Activated gamma-delta T cell treated with anti-CD3 and anti-CD28 coated beads, Interleukin-2, amount 50 U/mL, for 16 hours (primary cell): ENCODE measurements at regions not wholly inside any gene's neighbourhood (a gene's known extent, or its start where the extent isn't known, plus 50 kb on each side); places are given as distances from the start of the nearest gene placed in this dataset.

Experiments
- DNase-seq: peaks from one replicate; pipeline ENCODE4 v3.0.0-alpha.2; 2020; ENCODE audit warnings: low read depth

DNA sequence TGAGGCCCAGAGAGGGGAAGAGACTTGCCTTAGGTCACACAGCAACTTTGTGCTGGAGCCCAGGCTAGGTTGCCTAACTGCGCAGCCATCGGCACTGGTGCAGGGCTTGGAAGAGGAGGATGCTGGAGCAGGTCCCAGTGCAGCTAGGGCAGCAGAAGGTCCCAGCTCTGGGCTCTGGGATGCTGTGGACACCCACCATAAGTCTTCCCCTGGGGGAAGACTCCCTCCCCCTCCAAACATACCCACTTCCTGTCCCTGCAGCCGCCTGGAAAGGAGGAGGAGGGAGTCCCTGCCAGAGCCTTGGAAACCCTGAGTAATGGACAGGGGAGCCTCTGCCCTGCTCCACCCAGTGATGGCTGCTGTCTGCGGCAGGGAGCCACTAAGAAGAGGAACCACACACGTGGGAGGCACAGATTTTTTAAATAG, 93.6 kb downstream of the NCR2 start:
- no peak for DNase-seq

DNA sequence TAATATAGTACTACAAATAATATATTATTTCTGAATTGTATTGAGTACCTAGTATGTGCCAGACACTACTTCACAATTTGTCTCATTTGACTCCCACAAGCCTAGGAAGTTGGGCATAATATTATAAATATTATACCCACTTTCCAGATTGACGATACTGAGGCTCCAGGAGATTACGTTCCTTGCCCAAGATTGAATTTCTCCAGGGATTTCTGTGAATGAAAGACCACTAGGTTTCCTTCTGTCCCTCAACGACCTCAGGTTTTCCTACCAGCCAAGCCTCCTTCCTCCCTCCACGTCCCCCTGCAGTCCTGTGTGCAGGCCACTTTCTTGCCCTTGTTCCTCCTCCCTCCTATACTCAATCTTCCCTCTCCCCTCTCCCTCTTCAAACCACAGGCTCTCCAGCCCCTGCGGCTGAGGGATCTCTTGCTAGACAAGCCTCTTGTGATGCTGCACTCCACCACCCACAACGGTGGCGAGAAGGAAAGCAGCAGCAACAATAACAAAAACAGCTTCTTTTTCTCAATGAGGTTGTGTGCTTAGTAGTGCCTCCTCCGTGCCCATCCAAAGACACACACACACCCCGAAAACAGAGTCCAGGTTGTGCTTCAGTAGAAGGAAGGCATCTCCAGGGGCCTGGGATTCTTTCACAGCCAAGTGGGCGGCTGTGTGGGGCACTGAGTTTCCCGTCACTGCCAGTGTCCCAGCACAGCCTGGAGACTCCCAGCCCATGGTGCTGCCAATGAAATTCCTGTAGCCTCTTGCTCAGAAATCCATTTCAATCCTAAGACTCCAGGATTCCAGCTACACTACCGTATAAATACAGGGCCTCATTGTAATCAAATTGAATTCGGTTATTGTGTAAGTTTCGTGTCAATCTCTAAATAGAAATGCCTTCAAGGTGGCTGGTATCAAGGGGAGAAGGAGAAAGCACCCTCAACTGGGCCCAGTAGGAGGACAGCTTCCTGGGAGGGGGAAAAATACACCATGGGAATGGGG, 94.4 kb downstream of the NCR2 start:
- no peak for DNase-seq

DNA sequence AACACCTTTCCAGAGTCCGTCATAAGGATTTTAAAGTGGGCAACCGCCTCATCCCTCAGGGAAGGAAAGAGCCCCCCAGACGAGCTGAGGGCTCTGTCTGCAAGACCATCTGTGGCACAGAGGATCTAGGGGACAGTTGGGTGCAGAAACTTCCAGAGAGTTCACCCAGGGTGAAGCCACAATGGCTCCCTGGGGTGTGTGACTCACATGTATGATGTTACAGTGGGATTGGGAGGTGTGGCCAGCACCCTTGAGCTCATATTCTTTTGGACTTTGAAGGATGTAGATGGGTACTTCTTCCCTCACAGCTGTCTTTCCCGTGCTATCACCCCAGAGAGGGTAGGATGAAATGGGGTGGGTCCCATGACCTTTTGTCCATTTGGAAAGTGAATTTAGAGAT, 95.5 kb downstream of the NCR2 start:
- DNase-seq = no peak

DNA sequence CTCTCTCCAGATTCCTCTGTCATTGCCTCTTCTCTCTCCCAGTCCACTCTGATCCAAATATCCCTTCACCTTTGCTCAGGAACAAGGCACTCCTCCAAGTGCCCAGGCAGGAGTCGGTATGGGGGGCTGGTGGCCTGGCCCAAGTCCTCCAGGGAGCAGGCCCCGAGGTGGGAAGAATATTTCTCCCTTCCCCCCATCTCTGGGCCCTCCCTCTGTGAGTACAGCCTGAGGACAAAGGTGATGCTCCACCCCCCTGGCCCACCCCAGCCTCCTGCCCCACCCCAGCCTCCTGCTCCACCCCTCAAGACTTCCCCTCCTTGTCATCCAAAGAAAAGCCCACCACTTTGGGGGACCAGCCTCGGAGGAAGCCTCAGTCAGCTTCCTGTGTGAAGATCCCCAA, 96.9 kb downstream of the NCR2 start:
- no peak for DNase-seq

DNA sequence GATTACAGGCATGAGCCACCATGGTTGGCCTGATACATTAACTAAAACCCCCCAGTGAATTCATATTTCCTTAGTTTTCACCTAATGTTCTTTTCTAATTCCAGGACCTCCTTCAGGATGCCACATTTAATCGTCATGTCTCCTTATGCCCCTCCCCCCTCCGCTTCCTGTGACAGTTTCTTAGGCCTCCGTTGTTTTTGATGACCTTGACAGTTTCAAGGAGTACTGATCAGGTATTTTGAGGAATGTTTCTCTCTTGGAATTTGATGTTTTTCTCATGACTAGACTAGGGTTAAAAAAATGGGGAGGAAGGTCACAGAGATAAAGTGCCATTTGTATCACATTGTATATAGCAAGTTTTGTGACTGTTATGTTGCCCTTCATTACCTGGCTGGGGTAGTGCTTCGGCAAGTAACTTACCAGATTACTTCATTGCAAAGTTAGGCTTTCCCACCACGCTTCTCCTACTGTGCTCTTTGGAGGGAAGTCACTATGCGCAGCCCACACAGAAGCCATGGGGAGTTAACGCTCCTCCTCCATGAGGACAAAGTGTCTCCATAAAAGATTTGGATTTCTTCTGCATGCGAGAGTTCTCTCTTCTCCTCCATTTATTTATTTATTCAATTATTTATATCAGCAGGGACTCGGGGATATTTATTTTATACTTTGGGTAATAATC, 99.5 kb downstream of the NCR2 start:
- DNase-seq = no peak

DNA sequence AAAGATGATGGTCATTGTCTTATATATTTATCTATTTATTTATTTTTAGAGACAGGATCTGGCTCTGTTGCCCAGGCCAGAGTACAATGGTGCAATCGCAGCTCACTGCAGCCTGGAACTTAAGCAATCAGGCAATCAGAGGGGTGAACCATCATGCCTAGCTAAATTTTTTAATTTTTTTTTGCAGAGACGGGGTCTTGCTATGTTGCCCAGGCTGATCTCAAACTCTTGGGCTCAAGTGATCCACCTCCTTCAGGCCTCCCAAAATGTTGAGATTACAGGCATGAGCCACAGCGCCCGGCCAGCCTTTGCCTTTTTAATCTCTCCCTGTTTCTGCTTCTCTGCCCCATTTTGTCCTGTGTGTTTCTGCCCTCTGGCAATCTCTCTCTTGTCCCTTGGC, 102.2 kb downstream of the NCR2 start:
- no peak for DNase-seq

DNA sequence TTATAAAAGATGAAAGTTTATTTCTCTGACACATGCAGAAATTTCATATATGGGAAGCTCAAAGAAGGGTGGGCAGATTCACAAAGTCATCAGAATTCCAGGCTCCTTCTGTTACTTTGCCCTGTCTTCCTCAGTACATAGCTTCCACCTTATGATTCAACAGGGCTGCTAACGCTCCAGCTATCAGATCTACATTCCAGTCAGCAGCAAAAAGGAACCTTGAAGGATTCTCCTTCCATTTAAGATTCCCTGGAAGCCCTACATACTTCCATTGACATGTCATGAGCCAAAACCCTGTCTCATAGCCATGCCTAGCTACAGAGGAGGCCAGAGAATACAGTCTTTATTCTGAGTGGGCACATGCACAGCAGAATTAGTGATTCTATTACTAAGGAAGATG, 103.3 kb downstream of the NCR2 start:
- no peak for DNase-seq

DNA sequence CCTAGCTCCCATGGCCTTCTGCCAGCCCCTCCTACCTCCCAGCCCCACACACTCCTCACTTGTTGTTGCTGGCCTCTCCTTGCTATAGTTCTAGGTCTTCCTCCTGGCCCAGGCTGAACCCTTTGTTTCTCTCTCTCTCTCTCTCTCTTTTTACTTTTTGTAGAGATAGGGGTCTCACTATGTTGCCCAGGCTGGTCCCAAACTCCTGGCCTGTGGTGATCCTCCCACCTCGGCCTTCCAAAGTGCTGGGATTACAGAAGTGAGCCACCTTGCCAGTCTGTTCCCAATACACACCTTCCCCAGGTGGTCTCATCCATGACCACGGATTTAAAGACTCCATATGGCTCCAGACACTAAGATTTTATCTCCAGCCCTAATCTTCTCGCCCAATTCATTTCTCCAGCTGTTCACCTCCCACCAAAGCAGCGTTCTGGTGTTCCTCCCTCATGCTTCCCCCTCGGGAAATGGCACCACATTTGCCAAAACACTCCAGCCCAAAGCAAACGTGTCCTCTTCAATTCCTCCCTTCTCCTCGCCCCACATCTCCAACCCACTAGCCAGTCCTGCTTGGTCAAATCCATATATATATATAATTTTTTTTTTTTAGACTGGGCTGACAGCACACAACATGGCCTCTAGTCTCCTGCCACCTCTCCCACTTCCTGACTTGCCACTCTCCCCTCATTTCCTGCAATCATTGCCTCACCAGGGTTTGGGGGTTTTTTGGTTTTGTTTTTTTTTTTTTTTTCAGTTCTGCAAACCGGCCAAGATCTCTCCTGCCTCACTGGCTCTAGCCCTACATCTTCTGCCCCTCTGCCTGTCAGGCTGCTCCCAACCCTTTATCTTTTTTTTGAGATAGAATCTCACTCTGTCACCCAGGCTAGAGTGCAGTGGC, 104.4 kb downstream of the NCR2 start:
- DNase-seq = peak; percentile 25

DNA sequence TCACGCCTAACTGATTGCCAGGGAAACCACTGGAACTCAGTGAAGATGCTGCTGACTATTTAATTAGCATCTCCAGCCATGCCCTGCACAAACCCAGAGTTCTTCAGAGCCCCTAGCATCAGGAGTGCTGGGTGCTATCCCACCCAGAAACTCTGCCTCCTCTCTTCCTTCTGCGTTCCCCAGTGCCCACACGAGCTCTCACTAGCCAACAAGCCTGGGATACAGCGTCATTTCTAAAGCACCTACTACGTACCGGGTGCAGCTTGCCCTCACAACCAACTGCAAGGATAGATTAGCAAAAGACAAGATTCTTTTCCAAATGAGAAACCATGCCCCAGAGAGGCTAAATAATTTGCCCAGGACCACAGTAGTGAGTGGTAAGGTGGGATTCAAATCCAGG, 105.2 kb upstream of the FOXP4 start:
- DNase-seq = no peak

DNA sequence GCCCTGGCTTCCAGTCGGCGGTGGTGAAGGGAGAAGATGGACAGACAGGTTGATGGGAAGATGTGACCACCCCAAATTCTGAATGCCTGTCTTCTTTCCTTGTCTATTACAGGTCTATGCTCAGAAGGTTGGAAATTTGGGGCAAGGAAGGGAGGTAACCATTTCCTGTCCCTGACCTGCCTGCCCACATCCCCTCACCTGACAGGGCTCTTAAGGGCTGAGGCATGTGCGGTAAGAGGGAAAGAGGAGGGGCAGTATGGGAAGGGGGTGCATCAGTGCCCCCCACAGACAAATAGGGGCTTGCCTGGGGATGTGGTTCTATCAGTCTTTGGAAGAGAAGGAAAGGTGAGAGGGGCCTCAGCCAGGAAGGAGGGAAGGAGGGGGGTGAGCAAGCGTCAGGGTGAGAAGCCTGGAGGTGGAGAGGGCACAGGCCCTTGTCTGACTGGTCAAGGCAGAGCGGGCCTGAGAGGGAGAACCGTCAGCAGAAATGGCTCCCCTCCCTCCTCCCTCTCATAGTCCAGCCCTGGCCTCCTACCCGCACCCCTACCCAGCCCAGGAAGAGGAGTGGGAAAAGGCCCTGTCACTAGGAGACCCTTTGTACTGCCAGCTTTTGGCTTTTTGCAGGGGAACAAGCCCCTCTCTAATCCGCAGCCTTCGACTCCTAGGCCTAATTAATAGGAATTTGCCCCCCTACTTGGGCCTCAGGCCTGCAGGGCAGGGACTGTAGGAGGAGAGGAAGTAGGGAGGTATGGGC, 104.4 kb upstream of the FOXP4 start:
- DNase-seq = no peak

DNA sequence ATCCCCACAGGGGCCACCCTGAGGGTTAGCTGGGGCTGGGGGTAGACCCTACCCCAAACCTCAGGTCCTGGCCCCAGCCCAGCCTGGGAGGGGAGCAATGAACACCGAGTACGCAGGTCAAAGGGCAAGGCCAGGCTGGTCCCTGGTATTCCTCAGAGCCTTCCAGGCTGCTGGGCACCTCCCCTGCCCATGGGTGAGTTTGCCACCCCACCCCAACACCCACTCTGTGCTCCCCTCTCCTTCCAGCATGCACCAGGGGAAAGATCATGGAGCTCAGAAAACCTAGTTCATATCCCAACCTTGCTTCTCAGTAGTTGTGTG, 103.9 kb upstream of the FOXP4 start:
- DNase-seq = no peak

DNA sequence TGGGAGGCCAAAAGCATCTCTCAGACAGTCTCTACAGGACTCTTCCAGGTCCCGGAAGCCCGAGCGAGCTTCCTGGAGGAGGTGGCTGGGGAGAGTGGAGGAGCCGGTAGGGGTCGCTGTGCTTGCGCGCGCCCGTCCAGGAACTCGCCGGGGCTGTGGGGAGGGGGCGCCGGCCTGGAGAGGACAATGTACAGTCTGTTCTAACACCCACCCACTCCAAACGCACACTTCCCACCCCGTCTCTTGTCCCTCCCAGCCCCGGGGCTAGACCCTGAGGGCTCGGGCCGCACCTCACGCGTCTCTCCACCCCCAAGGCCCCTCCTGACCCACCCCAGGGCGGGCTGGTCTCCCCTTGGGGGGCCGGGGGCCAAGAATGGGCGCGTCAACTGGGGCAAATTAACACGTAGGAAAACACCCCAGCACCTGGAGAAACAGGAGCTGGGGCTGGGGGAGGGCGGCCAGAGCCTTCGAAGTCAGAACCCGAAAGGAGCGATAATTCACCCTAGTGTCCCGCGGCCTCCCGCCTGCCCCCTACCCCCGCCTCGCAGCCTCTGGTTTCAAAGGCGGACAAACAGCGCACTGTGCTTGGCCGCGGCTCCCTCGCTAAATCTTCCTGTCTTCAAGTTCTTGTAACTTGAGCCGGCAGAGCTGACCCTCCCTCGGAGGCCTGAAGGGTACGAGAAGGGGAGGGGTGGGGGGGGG, 103.2 kb upstream of the FOXP4 start:
- DNase-seq = no peak

DNA sequence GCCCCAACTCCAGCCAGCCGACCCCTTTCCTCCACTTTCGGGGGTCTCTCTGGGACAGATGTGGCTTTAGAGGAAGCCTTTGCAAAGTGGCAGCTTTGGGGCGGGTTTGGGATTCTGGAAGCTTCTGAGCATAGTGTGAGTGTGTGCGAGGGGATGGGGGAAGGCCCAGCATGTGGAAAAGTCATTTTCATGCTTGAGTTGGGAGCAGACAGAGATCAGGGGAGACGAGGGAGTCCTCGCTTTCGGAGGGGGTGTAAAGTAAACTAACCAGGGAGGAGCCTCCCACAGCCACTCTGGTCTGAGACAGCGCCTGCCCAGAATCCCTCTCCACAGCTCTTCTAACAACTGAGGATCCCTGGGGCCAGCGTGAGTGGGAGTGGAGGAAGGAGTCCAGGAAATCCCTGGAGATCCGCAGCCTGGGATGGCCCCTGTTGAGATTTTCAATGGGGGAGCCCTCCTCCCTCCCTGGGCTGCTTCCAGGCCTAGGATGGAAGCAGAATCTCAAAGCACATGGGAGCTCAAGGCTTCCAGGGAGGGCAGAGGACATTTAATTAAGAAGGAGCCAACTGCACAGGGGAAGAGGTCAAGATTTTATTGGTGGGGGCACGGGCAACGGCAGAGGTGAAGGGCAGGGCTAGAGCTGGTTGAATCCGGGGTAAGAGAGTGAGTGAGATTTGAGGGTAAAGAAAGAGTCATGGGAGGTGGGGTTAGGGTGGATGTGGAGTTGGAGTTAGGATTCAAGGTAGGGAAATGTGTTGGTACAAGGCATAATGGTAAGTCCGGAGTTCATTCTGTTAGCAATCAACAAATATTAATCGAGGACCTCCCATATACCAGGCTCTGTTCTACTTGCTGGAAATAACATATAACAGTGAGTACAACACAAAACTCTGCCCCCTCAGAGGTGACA, 102.3 kb upstream of the FOXP4 start:
- DNase-seq = no peak

DNA sequence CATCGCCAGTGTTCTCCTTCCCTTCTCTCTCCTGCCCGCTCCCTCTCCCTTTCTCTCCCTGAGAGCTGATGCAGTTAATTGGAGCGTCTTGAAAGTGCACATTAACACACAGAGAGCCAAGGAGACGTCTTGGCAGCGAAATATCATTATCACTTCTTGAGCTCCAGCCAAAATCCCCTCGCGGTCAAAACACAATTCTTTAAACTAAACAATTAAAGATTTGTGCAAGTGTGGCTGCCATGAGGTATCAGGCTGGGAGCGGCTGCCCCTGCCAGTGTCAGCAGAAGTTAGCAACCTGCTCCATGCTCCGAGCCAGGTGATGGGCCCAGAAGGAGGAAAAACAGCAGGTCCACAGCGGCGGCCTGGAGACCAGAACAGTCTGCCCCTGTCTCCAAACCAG, 100.9 kb upstream of the FOXP4 start:
- no peak for DNase-seq

DNA sequence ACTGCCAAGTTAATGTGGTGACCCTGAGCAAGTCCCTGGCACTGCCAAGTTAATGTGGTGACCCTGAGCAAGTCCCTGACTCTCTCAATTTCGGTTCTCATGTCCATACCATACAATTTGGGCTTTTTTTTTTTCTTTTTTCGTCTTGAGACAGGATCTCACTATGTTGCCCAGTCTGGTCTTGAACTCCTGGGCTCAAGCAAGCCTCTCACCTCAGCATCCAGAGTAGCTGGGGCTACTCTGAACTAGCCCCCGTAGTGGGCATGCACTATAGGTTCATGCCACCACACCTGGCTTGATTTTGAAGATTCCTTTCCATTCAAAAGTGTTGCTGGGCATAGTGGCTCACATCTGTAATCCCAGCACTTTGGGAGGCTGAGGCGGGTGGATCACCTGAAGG, 100.0 kb upstream of the FOXP4 start:
- no peak for DNase-seq

DNA sequence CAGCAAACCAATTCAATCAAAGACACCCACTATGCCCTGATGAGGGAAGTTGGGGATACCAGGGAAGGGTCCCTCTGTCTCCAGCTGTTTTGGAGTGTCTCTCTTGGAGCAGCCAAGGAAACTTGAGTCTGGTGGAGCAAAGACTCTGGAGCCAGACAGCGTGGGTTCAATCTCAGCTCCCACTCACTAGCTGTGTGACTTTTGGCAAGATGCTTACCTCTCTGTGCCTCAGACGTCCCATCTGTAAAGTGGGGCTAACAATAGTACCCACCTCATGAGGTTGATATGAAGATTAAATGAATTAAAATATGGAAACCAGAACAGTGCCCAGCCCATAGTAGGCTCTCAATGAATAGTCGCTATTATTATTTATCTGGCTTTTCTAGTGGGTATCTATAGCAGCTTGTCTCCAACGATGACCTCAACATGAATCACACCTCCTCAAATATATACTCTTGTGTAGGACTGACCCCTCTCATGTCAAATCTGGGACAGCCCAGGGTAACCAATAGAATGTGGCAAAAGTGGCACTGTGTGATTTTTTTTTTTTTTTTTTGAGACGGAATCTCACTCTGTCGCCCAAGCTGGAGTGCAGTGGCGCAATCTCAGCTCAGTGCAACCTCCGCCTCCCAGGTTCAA, 99.2 kb upstream of the FOXP4 start:
- no peak for DNase-seq

DNA sequence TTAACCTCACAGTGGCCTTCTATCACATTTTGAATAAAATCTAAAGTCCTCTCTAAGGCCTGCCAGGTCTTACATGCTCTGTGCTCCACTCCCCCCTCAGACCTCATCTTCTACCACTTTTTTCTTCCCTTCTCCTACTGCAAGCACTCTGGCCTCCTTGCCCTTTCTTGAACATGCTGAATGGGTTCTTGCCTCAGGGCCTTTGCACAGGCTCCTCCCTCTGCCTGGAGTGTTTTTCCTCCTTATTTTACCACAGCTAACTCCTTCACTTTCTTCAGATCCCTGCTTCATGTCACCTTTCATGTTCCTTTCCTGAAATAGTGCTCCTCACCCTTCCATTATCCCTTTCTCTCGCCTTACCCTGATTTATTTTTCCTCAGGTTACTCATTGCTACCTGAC, 97.9 kb upstream of the FOXP4 start:
- no peak for DNase-seq

DNA sequence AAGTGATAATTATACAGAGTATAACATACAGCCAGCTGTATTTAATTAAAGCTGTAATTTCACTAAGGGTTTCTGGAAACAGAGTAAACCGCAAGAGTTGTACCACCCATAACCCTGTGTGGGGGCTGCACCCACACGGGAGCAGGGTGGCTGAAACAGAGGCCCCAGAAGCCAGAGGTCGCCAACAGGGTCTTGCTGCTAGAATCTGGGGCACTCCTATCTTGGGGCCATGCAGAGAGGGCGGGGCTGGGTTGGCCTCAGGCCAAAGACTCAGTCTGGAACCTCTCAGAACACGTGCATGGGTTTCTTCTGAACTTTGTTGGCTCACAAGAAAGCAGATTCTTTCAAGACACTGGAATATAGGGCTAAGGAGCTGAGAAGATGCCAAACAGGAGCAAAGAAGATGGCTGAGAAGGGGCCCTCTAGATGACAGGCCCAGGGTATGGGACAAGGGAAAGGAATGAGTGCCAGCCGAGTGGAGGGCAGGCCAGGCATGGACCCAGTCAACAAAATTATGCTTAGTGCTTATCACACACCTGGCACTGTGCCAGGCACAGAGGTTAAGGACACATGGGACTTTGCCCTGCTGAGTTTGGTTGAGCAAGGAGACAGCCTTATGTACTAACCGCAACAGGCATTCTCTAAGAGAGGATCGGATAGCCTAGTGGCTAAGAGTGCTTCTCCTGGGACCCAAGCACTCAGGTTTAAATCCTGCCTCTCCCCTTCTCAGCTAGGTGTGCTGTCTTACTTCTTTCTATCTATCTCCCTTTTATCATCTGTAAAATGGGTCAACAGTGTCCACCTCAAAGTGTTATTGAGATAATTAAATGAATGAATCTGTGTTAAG, 96.6 kb upstream of the FOXP4 start:
- DNase-seq = no peak

DNA sequence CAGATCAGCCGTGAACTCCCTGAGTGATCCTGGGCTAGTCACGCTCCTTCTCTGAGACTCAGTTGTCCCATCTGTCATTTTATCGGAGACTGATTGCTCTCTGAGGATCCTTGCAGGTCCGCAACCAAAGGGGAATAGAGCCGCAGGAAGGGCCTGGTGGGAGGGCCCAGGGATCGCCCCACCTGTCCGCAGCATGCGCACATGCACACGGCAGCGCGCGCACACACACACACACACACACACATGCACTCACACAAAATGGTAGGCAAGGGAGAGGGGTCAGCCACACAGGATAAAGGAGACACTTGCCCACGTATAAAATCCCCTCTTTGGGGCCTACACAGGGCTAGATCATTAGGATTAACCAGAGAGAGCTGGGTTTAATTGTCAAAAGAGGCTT, 95.6 kb upstream of the FOXP4 start:
- DNase-seq = no peak
